Adrenal gland (tissue), 5 donors: ENCODE measurements at regions not wholly inside any gene's neighbourhood (a gene's known extent, or its start where the extent isn't known, plus 50 kb on each side); places are given as distances from the start of the nearest gene placed in this dataset.

Source experiments
- POLR2A ChIP-seq, 2 donors: fragments of 450-650 bp; IDR thresholded peaks; one replicate each; pipeline ENCODE4 v1.6.1; 2017; ENCODE audit warnings: antibody characterized with exemption in 2 of 2, mild to moderate bottlenecking in 2 of 2, moderate library complexity in 1 of 2
- TF ChIP-seq, protein P1 (sequence below), 6 experiments: fragments of 450-650 bp in 4 of 6; fragments of 200-600 bp in 2 of 6; sonication (generic) in 1 of 6; IDR thresholded peaks; 1 replicate in 5 of 6; 2 replicates in 1 of 6; pipeline versions ENCODE4 v1.5.1 to v1.8.0; 2016 to 2021; ENCODE audit warnings: antibody characterized with exemption in 6 of 6, mild to moderate bottlenecking in 2 of 6, moderate library complexity in 1 of 6
- donor health status: DM: no; HTN: no; CAD: no.

- TF ChIP-seq, protein P1, sequence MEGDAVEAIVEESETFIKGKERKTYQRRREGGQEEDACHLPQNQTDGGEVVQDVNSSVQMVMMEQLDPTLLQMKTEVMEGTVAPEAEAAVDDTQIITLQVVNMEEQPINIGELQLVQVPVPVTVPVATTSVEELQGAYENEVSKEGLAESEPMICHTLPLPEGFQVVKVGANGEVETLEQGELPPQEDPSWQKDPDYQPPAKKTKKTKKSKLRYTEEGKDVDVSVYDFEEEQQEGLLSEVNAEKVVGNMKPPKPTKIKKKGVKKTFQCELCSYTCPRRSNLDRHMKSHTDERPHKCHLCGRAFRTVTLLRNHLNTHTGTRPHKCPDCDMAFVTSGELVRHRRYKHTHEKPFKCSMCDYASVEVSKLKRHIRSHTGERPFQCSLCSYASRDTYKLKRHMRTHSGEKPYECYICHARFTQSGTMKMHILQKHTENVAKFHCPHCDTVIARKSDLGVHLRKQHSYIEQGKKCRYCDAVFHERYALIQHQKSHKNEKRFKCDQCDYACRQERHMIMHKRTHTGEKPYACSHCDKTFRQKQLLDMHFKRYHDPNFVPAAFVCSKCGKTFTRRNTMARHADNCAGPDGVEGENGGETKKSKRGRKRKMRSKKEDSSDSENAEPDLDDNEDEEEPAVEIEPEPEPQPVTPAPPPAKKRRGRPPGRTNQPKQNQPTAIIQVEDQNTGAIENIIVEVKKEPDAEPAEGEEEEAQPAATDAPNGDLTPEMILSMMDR (IDR thresholded peaks at IDR 0.05) = no peak
- TF ChIP-seq POLR2A (IDR thresholded peaks at IDR 0.05) = peak in 1 of 2 donors; percentile 34
Measured at GRCh38 chr6:90369024-90369519, 72.4 kb upstream of the BACH2 start.
